PC-9 (cell line): ENCODE measurements at regions not wholly inside any gene's neighbourhood (a gene's known extent, or its start where the extent isn't known, plus 50 kb on each side); places are given as distances from the start of the nearest gene placed in this dataset.

Source experiments
- BruUV-seq: library from RNA; stranded (reverse); fragments of 400-500 nt; replicated peaks from 2 replicates; lab custom pipeline; 2021; lab: Mats Ljungman, UMichigan
- CTCF ChIA-PET: fragments of 300-600 bp; sonication (Branson Sonifier 250); formaldehyde crosslinking; loops from one replicate; lab custom pipeline; 2022; ENCODE audit warnings: antibody characterized with exemption; lab: Charles Lee
- POLR2A ChIA-PET: fragments of 300-600 bp; sonication (Branson Sonifier 250); formaldehyde crosslinking; loops from one replicate; lab custom pipeline; 2022; ENCODE audit warnings: antibody characterized with exemption; ENCODE audit not compliant: unreplicated experiment; lab: Charles Lee
- DNase-seq, 2 experiments: peaks; one replicate each; pipeline versions ENCODE4 v3.0.0 to v3.0.0-alpha.2; 2015 to 2022; ENCODE audit warnings: mixed read lengths in 1 of 2
- H2AFZ ChIP-seq: fragments of 200-600 bp; sonication (generic); 2 replicates; pipeline ENCODE4 v1.8.1; 2017; ENCODE audit warnings: antibody characterized with exemption
- H3F3A ChIP-seq: fragments of 200-600 bp; sonication (generic); 2 replicates; pipeline ENCODE4 v1.8.1; 2017; ENCODE audit warnings: antibody characterized with exemption, mild to moderate bottlenecking, low read depth; ENCODE audit not compliant: insufficient read depth
- H3K27ac ChIP-seq: fragments of 200-600 bp; sonication (generic); 2 replicates; pipeline ENCODE4 v1.6.1; 2016; ENCODE audit warnings: mixed run types
- H3K27me3 ChIP-seq: fragments of 200-600 bp; sonication (generic); 2 replicates; pipeline ENCODE4 v1.6.1; 2016; ENCODE audit warnings: low read depth, mixed run types; ENCODE audit not compliant: insufficient read depth
- H3K36me3 ChIP-seq: fragments of 200-600 bp; sonication (generic); 2 replicates; pipeline ENCODE4 v1.6.1; 2016; ENCODE audit warnings: low read depth, mixed run types
- H3K4me1 ChIP-seq: fragments of 200-600 bp; sonication (generic); replicated peaks from 2 replicates; pipeline ENCODE4 v1.6.1; 2016; ENCODE audit warnings: mixed run types; ENCODE audit not compliant: insufficient read depth
- H3K4me2 ChIP-seq: fragments of 200-600 bp; sonication (generic); 2 replicates; pipeline ENCODE4 v1.6.1; 2017; ENCODE audit warnings: mixed run types
- H3K4me3 ChIP-seq: fragments of 200-600 bp; sonication (generic); 2 replicates; pipeline ENCODE4 v1.6.1; 2016; ENCODE audit warnings: mixed run types
- H3K79me2 ChIP-seq: fragments of 200-600 bp; sonication (generic); 2 replicates; pipeline ENCODE4 v1.6.1; 2017; ENCODE audit warnings: low read depth, mixed run types
- H3K9me2 ChIP-seq: fragments of 200-600 bp; sonication (generic); 2 replicates; pipeline ENCODE4 v1.8.1; 2017; ENCODE audit warnings: mild to moderate bottlenecking; ENCODE audit not compliant: insufficient read depth
- H3K9me3 ChIP-seq: fragments of 200-600 bp; sonication (generic); 2 replicates; pipeline ENCODE4 v1.8.1; 2016; ENCODE audit warnings: low read depth; ENCODE audit not compliant: insufficient read depth
- H4K20me1 ChIP-seq: fragments of 200-600 bp; sonication (generic); 2 replicates; pipeline ENCODE4 v1.8.1; 2017; ENCODE audit not compliant: insufficient read depth
- CTCF ChIP-seq: fragments of 200-600 bp; sonication (generic); conservative IDR thresholded peaks from 2 replicates; pipeline ENCODE4 v1.6.1; 2017; ENCODE audit warnings: mixed run types, antibody characterized with exemption, mild to moderate bottlenecking, moderate library complexity
- EZH2 ChIP-seq: fragments of 200-600 bp; sonication (generic); IDR thresholded peaks from 2 replicates; pipeline ENCODE4 v1.8.0; 2017; ENCODE audit warnings: antibody characterized with exemption, low read depth
- intact Hi-C: fragments of 100-400 bp; cut with micrococcal nuclease; formaldehyde crosslinking; loops from one replicate; pipeline ENCODE4 v1.10.0; 2022; ENCODE audit not compliant: unreplicated experiment

- no peak overlapping the region for H2AFZ ChIP-seq
- TF ChIP-seq CTCF: no peak
- no peak for TF ChIP-seq EZH2
- no peaks in the 10 kb centered on the region for H3K79me2 ChIP-seq
- H3K4me3 ChIP-seq: no peak overlapping the region
- H3K36me3 ChIP-seq: no peaks in the 10 kb centered on the region
- intact Hi-C loops: no loop called here
- H3K9me3 ChIP-seq: no peaks in the 10 kb centered on the region
- peak overlapping the region; percentile 65 for H3K27ac ChIP-seq
- H3K9me2 ChIP-seq: no peaks in the 10 kb centered on the region
- H3F3A ChIP-seq: no peaks in the 10 kb centered on the region
- H3K4me1 ChIP-seq: no peaks in the 10 kb centered on the region
- ChIA-PET CTCF (no interaction called here), POLR2A (interaction anchor here (0.6 to 0.7 kb wide), 3 partner anchors 16 to 366 kb away, joined by 5 to 10 read pairs (median 8); no protein-coding TSS in a partner anchor)
- peak; percentile 49 to 62 for DNase-seq
- no peaks in the 10 kb centered on the region for H4K20me1 ChIP-seq
- H3K4me2 ChIP-seq: 0 out of 2 replicates have a peak overlapping the region, but pooled peaks have one; percentile 15
- H3K27me3 ChIP-seq: no peaks in the 10 kb centered on the region
- BruUV-seq: TSS peak; percentile 36
Observed at GRCh38 chr16:17571499-17572093, 100.8 kb upstream of the XYLT1 start.

- Histone ChIP-seq H3K9me3 (no peaks in the 10 kb centered on the region), H3K4me3 (no peak overlapping the region), H3K9me2 (no peaks in the 10 kb centered on the region), H3K4me2 (no peak overlapping the region), H3K36me3 (no peaks in the 10 kb centered on the region), H3K27me3 (no peaks in the 10 kb centered on the region), H3K79me2 (no peaks in the 10 kb centered on the region), H3F3A (no peaks in the 10 kb centered on the region), H2AFZ (no peak overlapping the region), H4K20me1 (no peaks in the 10 kb centered on the region), H3K4me1 (no peaks in the 10 kb centered on the region), H3K27ac (no peak overlapping the region)
- intact Hi-C loops: no loop called here
- ChIA-PET CTCF (no interaction called here), POLR2A (no interaction called here)
- no peak for DNase-seq
- BruUV-seq: no TSS peak
- TF ChIP-seq CTCF (no peak), EZH2 (no peak)
Observed at GRCh38 chr16:17568239-17568638, 97.5 kb upstream of the XYLT1 start.

GRCh38 chr16:17567455-17567854 is 96.7 kb upstream of the XYLT1 start:
- H3K4me3 ChIP-seq: no peak overlapping the region
- H3K4me2 ChIP-seq: no peak overlapping the region
- BruUV-seq: no TSS peak

More at GRCh38 chr16:17567455-17567854, 96.7 kb upstream of the XYLT1 start:
- no peak overlapping the region for H3K27ac ChIP-seq
- no peaks in the 10 kb centered on the region for H3K36me3 ChIP-seq
- CTCF ChIA-PET: no interaction called here
- POLR2A ChIA-PET: no interaction called here
- TF ChIP-seq EZH2 (no peak), CTCF (no peak)
- no peaks in the 10 kb centered on the region for H3K9me2 ChIP-seq
- no peak for DNase-seq
- no peaks in the 10 kb centered on the region for H3K4me1 ChIP-seq
- no peaks in the 10 kb centered on the region for H4K20me1 ChIP-seq
- no peaks in the 10 kb centered on the region for H3K27me3 ChIP-seq
- H3K79me2 ChIP-seq: no peaks in the 10 kb centered on the region
- H3F3A ChIP-seq: no peaks in the 10 kb centered on the region
- H2AFZ ChIP-seq: no peak overlapping the region
- H3K9me3 ChIP-seq: no peaks in the 10 kb centered on the region
- intact Hi-C loops: no loop called here
